Immature natural killer cell (primary cell): ENCODE measurements at regions not wholly inside any gene's neighbourhood (a gene's known extent, or its start where the extent isn't known, plus 50 kb on each side); places are given as distances from the start of the nearest gene placed in this dataset.
"Not testable (repeated sequence)": the region's sequence is repeated elsewhere in the genome, so short reads cannot be mapped to it uniquely, and the experiment has no call there.

Experiments used
- DNase-seq, 3 donors: peaks; one replicate each; pipeline ENCODE4 v3.0.0; 2022; ENCODE audit warnings: mixed read lengths in 1 of 3
- H3K27ac Mint-ChIP-seq, 6 donors: one replicate each; pipeline ENCODE4 v1.8.0; 2020; ENCODE audit warnings: mixed read lengths in 6 of 6, mild to moderate bottlenecking in 5 of 6, inconsistent platforms in 4 of 6, moderate library complexity in 3 of 6
- H3K27me3 Mint-ChIP-seq, 3 donors: one replicate each; pipeline ENCODE4 v1.8.0; 2020 to 2021; ENCODE audit warnings: low read depth in 3 of 3, mild to moderate bottlenecking in 3 of 3, mixed read lengths in 3 of 3, moderate library complexity in 3 of 3, inconsistent platforms in 1 of 3
- H3K36me3 Mint-ChIP-seq, 3 donors: one replicate each; pipeline ENCODE4 v1.8.0; 2020; ENCODE audit warnings: mixed read lengths in 3 of 3, inconsistent platforms in 2 of 3, mild to moderate bottlenecking in 2 of 3
- H3K4me1 Mint-ChIP-seq, 2 donors: one replicate each; pipeline ENCODE4 v1.8.0; 2020; ENCODE audit warnings: inconsistent platforms in 2 of 2, mild to moderate bottlenecking in 2 of 2, mixed read lengths in 2 of 2, moderate library complexity in 1 of 2
- H3K4me3 Mint-ChIP-seq, 5 donors: one replicate each; pipeline ENCODE4 v1.8.0; 2020; ENCODE audit warnings: mild to moderate bottlenecking in 5 of 5, mixed read lengths in 5 of 5, inconsistent platforms in 3 of 5, moderate library complexity in 3 of 5
- H3K9me3 Mint-ChIP-seq, 6 donors: one replicate each; pipeline ENCODE4 v1.8.0; 2020; ENCODE audit warnings: mild to moderate bottlenecking in 6 of 6, mixed read lengths in 6 of 6, inconsistent platforms in 4 of 6, moderate library complexity in 3 of 6

DNA sequence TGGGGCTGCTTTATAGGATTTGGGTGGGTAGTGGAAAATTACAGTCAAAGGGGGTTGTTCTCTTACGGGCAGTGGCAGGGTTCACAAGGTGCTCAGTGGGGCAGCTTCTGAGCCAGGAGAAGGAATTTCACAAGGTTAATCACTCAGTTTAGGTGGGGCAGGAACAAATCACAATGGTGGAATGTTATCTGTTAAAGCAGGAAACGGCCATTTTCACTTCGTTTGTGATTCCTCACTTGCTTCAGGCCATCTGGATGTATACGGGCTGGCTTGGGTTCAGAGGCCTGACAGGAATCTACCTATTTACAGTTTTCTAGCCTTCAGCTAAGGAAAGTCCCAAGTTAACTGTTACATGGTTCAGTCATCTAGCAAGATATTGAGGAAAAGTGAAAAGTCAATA, 1003.5 kb downstream of the STPG2 start:
- no peak for DNase-seq
- peaks cover 0 to 9% (median 7%) of the 10 kb centered on the region in 3 donors for H3K36me3 Mint-ChIP-seq
- H3K27ac Mint-ChIP-seq: no peak overlapping the region
- H3K4me1 Mint-ChIP-seq: no peaks in the 10 kb centered on the region
- H3K4me3 Mint-ChIP-seq: no peak overlapping the region
- H3K9me3 Mint-ChIP-seq: peaks cover 10 to 56% (median 32%) of the 10 kb centered on the region in 6 donors
- peaks cover 0 to 5% (median 3%) of the 10 kb centered on the region in 3 donors for H3K27me3 Mint-ChIP-seq

- H3K36me3 Mint-ChIP-seq: peaks cover 0 to 9% (median 7%) of the 10 kb centered on the region in 3 donors
- H3K27me3 Mint-ChIP-seq: peaks cover 0 to 5% (median 3%) of the 10 kb centered on the region in 3 donors
- no peak overlapping the region for H3K27ac Mint-ChIP-seq
- H3K4me1 Mint-ChIP-seq: no peaks in the 10 kb centered on the region
- no peak overlapping the region for H3K4me3 Mint-ChIP-seq
- no peak for DNase-seq
- peaks cover 10 to 60% (median 32%) of the 10 kb centered on the region in 6 donors for H3K9me3 Mint-ChIP-seq
Observed at GRCh38 chr4:97140545-97140944, 1002.7 kb downstream of the STPG2 start.

GRCh38 chr4:97141332-97141731, 1001.9 kb downstream of the STPG2 start:
- not testable (repeated sequence) for DNase-seq, H3K27me3 Mint-ChIP-seq, H3K4me3 Mint-ChIP-seq, H3K4me1 Mint-ChIP-seq, H3K36me3 Mint-ChIP-seq, H3K27ac Mint-ChIP-seq
- peaks cover 8 to 68% (median 29%) of the 10 kb centered on the region in 6 donors for H3K9me3 Mint-ChIP-seq

DNA sequence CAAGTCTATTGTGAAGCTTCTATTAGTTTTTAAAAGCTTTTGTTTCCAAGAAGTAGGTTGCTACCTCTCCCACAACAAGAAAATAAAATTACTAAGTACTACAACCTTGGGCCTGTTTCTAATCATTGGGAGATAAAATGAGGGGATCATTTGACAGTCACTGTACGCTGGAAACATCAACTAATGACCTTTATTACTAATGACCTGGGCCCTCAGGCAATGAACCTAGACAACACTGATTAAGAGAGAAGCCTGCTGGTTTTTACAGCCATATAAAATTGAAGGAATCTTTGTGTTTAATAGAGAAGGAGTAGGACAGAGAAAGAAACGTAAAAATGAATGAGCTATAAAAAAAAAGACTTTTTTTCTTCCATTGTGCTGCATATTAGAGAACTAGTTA, 1000.9 kb downstream of the STPG2 start:
- Mint-ChIP-seq H3K9me3 (peaks cover 8 to 68% (median 25%) of the 10 kb centered on the region in 6 donors), H3K4me1 (no peaks in the 10 kb centered on the region), H3K27me3 (peaks cover 0 to 3% (median 2%) of the 10 kb centered on the region in 3 donors), H3K27ac (no peak overlapping the region), H3K4me3 (no peak overlapping the region), H3K36me3 (peaks cover 0 to 7% (median 4%) of the 10 kb centered on the region in 3 donors)
- no peak for DNase-seq

- H3K27me3 Mint-ChIP-seq: peaks cover 0 to 3% (median 0%) of the 10 kb centered on the region in 3 donors
- H3K9me3 Mint-ChIP-seq: peaks cover 11 to 63% (median 26%) of the 10 kb centered on the region in 6 donors
- H3K27ac Mint-ChIP-seq: no peak overlapping the region
- no peaks in the 10 kb centered on the region for H3K4me1 Mint-ChIP-seq
- H3K4me3 Mint-ChIP-seq: no peak overlapping the region
- peaks cover 0 to 7% (median 4%) of the 10 kb centered on the region in 3 donors for H3K36me3 Mint-ChIP-seq
- no peak for DNase-seq
Observed at GRCh38 chr4:97142893-97143292, 1000.4 kb downstream of the STPG2 start.

DNA sequence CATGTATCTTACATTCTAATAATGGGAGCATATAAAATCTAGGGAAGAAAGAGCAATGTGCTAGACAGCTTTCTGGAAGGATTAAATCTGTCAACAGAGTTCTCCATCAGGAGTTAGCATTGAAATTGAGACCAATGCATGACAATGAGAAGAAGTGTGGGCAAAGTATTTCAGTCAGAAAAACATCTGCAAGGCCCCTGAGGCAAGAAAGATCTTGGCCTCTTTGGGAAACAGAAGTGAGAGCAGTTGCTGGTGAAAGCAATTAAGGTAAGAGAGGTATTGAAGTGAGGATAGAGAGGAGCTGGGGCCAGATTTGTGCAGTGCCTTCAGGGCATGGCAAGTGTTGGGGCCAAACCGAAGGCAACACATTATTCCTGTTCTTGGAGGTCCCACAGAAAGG, 999.1 kb downstream of the STPG2 start:
- Mint-ChIP-seq H3K4me3 (no peak overlapping the region), H3K4me1 (no peaks in the 10 kb centered on the region), H3K9me3 (peaks cover 8 to 50% (median 16%) of the 10 kb centered on the region in 6 donors), H3K36me3 (peaks cover 0 to 4% (median 0%) of the 10 kb centered on the region in 3 donors), H3K27ac (no peak overlapping the region), H3K27me3 (peaks cover 0 to 3% (median 0%) of the 10 kb centered on the region in 3 donors)
- no peak for DNase-seq

DNA sequence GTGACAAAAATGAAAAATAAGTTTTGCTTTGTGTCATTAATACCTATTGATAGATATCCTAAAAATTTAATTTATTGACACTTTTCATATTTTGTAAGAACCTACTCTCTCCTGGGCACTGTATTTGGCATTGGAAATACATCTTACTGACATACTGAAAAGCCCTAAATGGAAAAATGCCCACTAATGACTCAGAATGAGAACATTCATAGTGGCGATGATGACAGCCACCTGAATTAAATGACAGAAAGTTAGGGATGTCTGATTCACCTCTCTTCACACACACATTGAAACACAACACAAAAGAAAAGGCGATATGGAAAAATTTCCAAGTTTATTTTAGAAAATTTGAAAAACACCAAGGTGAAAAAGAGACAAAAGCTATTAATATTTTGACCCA, 992.3 kb downstream of the STPG2 start:
- peaks cover 0 to 2% (median 0%) of the 10 kb centered on the region in 3 donors for H3K27me3 Mint-ChIP-seq
- H3K9me3 Mint-ChIP-seq: peaks cover 0 to 31% (median 10%) of the 10 kb centered on the region in 6 donors
- H3K4me3 Mint-ChIP-seq: no peak overlapping the region
- no peak for DNase-seq
- no peaks in the 10 kb centered on the region for H3K4me1 Mint-ChIP-seq
- no peak overlapping the region for H3K27ac Mint-ChIP-seq
- no peaks in the 10 kb centered on the region for H3K36me3 Mint-ChIP-seq

GRCh38 chr4:97152149-97152548, 991.1 kb downstream of the STPG2 start:
- no peak overlapping the region for H3K27ac Mint-ChIP-seq
- DNase-seq: no peak

GRCh38 chr4:97153042-97153441, 990.2 kb downstream of the STPG2 start:
- Mint-ChIP-seq H3K4me1 (no peaks in the 10 kb centered on the region), H3K4me3 (no peak overlapping the region), H3K9me3 (peaks cover 0 to 22% (median 5%) of the 10 kb centered on the region in 6 donors), H3K27me3 (peaks cover 0 to 2% (median 0%) of the 10 kb centered on the region in 3 donors), H3K36me3 (no peaks in the 10 kb centered on the region), H3K27ac (no peak overlapping the region)
- no peak for DNase-seq

More at GRCh38 chr4:97152149-97152548, 991.1 kb downstream of the STPG2 start:
- Mint-ChIP-seq H3K4me1 (no peaks in the 10 kb centered on the region), H3K36me3 (no peaks in the 10 kb centered on the region), H3K27me3 (peaks cover 0 to 2% (median 0%) of the 10 kb centered on the region in 3 donors), H3K9me3 (peaks cover 0 to 22% (median 8%) of the 10 kb centered on the region in 6 donors), H3K4me3 (no peak overlapping the region)

DNA sequence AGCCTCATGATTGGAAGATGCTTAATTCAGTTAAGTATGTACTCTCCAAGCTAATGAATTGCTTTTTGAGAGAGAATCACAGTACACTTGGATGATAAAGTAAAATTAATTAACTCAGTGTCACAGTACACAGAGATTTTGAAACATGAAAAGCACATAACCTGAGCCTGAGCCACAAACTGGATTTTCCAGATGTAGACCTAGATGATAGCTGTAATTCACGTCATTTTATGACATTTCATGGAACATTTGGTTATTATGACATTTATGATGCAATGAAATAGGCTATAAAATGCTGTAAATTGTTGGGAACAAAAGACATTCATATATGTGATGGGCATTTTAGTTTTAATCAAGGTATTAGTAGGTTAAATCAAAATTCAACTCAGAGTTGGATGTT, 983.7 kb downstream of the STPG2 start:
- no peak overlapping the region for H3K27ac Mint-ChIP-seq
- H3K9me3 Mint-ChIP-seq: peaks cover 3 to 20% (median 8%) of the 10 kb centered on the region in 6 donors
- H3K27me3 Mint-ChIP-seq: no peaks in the 10 kb centered on the region
- H3K36me3 Mint-ChIP-seq: no peaks in the 10 kb centered on the region
- no peak for DNase-seq
- no peak overlapping the region for H3K4me3 Mint-ChIP-seq
- H3K4me1 Mint-ChIP-seq: no peaks in the 10 kb centered on the region

DNA sequence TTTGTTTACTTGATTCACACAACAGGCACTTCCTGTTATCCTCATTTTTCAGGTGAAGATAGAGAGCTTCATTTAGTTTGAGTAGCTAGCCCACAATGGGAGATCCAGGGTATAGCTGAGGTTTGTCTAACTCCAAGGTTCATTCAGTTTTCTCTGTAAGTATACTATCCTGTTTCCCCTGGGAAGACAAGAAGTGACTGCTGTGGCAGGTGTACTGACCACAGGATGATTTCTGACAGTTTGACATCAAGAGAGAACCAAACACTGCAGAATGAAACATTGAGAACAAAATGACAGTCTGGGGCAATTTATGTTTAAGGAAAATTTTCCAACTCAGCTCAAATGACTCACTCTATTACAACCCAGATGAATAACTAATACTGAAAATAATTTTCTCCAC, 958.0 kb downstream of the STPG2 start:
- DNase-seq: no peak
- Mint-ChIP-seq H3K9me3 (peaks cover 10 to 29% (median 18%) of the 10 kb centered on the region in 6 donors), H3K27me3 (peaks cover 0 to 1% (median 0%) of the 10 kb centered on the region in 3 donors), H3K36me3 (peaks cover 0 to 9% (median 3%) of the 10 kb centered on the region in 3 donors), H3K4me1 (no peaks in the 10 kb centered on the region), H3K4me3 (no peak overlapping the region), H3K27ac (no peak overlapping the region)

DNA sequence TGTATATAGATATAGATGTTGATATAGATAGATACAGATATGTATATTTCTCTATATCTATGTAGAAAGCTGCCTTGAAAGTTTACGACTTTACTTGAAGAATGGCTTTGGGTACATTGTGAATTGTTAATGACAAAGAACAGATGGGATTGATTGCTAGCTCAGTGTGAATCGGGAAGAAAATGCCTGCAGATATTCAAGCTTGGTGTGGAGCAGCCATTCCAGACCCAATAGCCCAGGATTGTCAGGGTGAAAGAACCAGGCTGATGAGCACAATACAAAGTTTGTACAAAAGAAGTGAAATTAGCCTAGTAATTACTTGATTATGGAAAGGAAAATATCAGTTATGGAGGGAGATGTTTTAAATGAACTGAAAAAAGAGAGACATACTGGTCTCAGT, 946.2 kb downstream of the STPG2 start:
- Mint-ChIP-seq H3K36me3 (peaks cover 0 to 3% (median 0%) of the 10 kb centered on the region in 3 donors), H3K9me3 (peaks cover 5 to 44% (median 14%) of the 10 kb centered on the region in 6 donors), H3K27ac (no peak overlapping the region), H3K4me3 (no peak overlapping the region), H3K4me1 (no peaks in the 10 kb centered on the region), H3K27me3 (no peaks in the 10 kb centered on the region)
- no peak for DNase-seq

DNA sequence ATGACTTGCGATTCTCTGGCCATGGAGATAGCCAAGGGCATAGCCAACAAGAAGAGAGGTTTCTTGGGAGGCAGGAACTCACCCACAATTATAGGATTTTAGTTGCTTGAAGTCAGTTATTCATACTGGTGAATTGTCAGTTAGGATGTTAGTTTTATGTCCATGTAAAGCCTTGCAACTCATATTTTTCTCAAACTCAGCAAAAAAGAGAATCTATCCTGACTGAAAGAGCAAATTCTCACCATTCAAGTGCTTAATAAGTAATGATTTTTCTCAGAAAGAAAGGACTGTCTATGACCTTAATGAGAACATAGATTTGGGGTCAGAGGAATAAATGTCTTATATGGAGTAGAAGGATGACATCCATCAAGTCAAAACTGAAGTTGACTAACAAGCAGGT, 934.5 kb downstream of the STPG2 start:
- H3K27ac Mint-ChIP-seq: no peak overlapping the region
- no peaks in the 10 kb centered on the region for H3K27me3 Mint-ChIP-seq
- no peaks in the 10 kb centered on the region for H3K4me1 Mint-ChIP-seq
- DNase-seq: no peak
- H3K4me3 Mint-ChIP-seq: no peak overlapping the region
- no peaks in the 10 kb centered on the region for H3K36me3 Mint-ChIP-seq
- peaks cover 2 to 15% (median 6%) of the 10 kb centered on the region in 6 donors for H3K9me3 Mint-ChIP-seq

GRCh38 chr4:97215409-97215941, 927.8 kb downstream of the STPG2 start:
- DNase-seq: no peak
- Mint-ChIP-seq H3K4me1 (no peaks in the 10 kb centered on the region), H3K27ac (no peak overlapping the region), H3K4me3 (no peak overlapping the region), H3K27me3 (peaks cover 0 to 3% (median 0%) of the 10 kb centered on the region in 3 donors), H3K36me3 (no peaks in the 10 kb centered on the region), H3K9me3 (peaks cover 2 to 24% (median 9%) of the 10 kb centered on the region in 6 donors)

DNA sequence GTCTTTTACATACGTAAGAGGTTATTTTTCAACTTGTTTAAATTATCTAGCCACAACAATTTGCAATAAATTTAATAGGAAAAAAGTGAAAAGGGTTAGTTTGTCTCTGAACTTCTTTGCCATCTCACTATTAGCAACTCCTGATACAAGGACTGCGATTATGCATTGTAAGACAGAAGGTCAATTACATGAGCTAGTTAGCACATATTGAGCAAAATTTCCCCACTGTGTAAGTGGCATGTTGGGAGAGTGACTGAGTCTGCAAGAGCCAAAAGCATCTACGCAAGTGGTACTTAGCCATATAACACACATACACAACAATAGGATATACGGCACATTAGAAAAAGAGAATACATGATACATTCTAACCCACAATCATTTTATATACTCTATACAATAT, 927.2 kb downstream of the STPG2 start:
- peaks cover 0 to 3% (median 0%) of the 10 kb centered on the region in 3 donors for H3K27me3 Mint-ChIP-seq
- H3K9me3 Mint-ChIP-seq: peaks cover 2 to 24% (median 9%) of the 10 kb centered on the region in 6 donors
- no peak for DNase-seq
- H3K4me1 Mint-ChIP-seq: no peaks in the 10 kb centered on the region
- no peak overlapping the region for H3K4me3 Mint-ChIP-seq
- no peaks in the 10 kb centered on the region for H3K36me3 Mint-ChIP-seq
- H3K27ac Mint-ChIP-seq: no peak overlapping the region
